ENCODE measurements at regions not wholly inside any gene's neighbourhood (a gene's known extent, or its start where the extent isn't known, plus 50 kb on each side); places are given as distances from the start of the nearest gene placed in this dataset.

DNA sequence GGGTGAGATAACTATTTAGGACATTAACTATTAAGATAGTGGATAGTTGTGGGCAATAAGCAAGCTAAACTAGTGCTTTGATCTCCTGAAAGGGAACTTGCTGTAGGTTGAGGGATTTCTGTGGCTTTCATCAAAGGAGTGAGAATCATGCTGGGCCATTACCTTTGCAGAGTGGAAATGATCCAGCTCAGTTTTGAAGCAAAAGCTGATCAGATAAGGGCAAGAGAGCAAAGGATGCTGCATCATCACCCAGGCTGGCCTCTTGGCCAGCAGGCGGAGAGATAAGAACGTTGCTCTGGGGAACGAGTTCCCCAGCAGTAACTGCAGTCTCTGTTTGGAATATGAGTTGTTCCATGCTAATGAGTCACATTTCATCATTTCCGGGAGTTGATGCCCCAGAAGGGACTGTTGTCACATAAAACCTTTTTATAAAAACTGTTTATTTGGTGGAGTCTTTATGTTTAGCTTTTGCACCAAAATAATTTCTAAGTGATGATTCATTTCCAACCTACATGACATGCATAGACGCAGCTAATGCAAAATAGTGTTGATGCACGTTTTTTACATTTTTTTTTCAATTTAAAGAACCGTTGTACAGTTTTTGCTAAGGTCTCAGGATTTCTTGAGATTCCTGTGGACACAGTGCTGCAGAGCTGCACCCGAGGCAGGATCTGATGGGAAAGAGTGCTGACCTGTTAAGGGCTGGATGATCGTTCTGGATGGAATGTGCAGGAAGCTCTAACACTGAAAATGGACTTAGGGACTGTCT is 99.3 kb downstream of the ACTBL2 start:
- TF ChIP-seq, protein P1, sequence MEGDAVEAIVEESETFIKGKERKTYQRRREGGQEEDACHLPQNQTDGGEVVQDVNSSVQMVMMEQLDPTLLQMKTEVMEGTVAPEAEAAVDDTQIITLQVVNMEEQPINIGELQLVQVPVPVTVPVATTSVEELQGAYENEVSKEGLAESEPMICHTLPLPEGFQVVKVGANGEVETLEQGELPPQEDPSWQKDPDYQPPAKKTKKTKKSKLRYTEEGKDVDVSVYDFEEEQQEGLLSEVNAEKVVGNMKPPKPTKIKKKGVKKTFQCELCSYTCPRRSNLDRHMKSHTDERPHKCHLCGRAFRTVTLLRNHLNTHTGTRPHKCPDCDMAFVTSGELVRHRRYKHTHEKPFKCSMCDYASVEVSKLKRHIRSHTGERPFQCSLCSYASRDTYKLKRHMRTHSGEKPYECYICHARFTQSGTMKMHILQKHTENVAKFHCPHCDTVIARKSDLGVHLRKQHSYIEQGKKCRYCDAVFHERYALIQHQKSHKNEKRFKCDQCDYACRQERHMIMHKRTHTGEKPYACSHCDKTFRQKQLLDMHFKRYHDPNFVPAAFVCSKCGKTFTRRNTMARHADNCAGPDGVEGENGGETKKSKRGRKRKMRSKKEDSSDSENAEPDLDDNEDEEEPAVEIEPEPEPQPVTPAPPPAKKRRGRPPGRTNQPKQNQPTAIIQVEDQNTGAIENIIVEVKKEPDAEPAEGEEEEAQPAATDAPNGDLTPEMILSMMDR (IDR thresholded peaks at IDR 0.05; ENCODE audit: low read depth, low read length) = no peak
- TF ChIP-seq EZH2phosphoT487 (IDR thresholded peaks at IDR 0.05; ENCODE audit: low read depth) = no peak
